OCI-LY7 (cell line): ENCODE measurements at regions not wholly inside any gene's neighbourhood (a gene's known extent, or its start where the extent isn't known, plus 50 kb on each side); places are given as distances from the start of the nearest gene placed in this dataset.

Experiments used
- CTCF ChIP-seq: fragments of 200-600 bp; sonication (generic); conservative IDR thresholded peaks from 2 replicates; pipeline ENCODE4 v1.5.1; 2014; ENCODE audit warnings: mild to moderate bottlenecking, antibody characterized with exemption, low read length, moderate library complexity, mixed read lengths
- EZH2phosphoT487 ChIP-seq: fragments of 200-600 bp; sonication (generic); IDR thresholded peaks from 2 replicates; pipeline ENCODE4 v1.6.1; 2018; ENCODE audit warnings: low read depth, borderline replicate concordance, mild to moderate bottlenecking, mixed run types, antibody characterized with exemption, low read length, moderate library complexity, mixed read lengths

- TF ChIP-seq CTCF (no peak), EZH2phosphoT487 (no peak)
Observed at GRCh38 chr4:26214994-26215393, 105.8 kb upstream of the RBPJ start.
